SK-N-SH treated with all-trans-retinoic acid at 6 μM for 48 hours (cell line): ENCODE measurements at regions not wholly inside any gene's neighbourhood (a gene's known extent, or its start where the extent isn't known, plus 50 kb on each side); places are given as distances from the start of the nearest gene placed in this dataset.

Experiments used
- ATAC-seq: fragments of 200-7000 bp; cut with Tn5 transposase; 3 replicates; pipeline ENCODE4 v1.9.1; 2020; ENCODE audit warnings: mild to moderate bottlenecking, moderate library complexity
- ARNTL ChIP-seq: fragments of 450-650 bp; formaldehyde crosslinking; IDR thresholded peaks from 2 replicates; pipeline ENCODE4 v1.5.0; 2020; ENCODE audit warnings: low read depth, mild to moderate bottlenecking, moderate library complexity, borderline replicate concordance
- BACH2 ChIP-seq: fragments of 250-450 bp; sonication (Bioruptor Pico); IDR thresholded peaks from 2 replicates; pipeline ENCODE4 v1.9.0; 2021; ENCODE audit warnings: mild to moderate bottlenecking, borderline replicate concordance
- CREB5 ChIP-seq: fragments of 250-450 bp; sonication (Bioruptor Pico); IDR thresholded peaks from 2 replicates; pipeline ENCODE4 v1.5.1; 2020; ENCODE audit warnings: low read depth, mild to moderate bottlenecking, moderate library complexity
- CSDC2 ChIP-seq: fragments of 250-450 bp; sonication (Bioruptor Pico); IDR thresholded peaks from 2 replicates; pipeline ENCODE4 v1.5.0; 2020; ENCODE audit warnings: mild to moderate bottlenecking, moderate library complexity
- ESRRG ChIP-seq: fragments of 250-450 bp; sonication (Bioruptor Pico); IDR thresholded peaks from 2 replicates; pipeline ENCODE4 v1.6.1; 2021; ENCODE audit warnings: mild to moderate bottlenecking
- GLIS3 ChIP-seq: fragments of 250-450 bp; sonication (Bioruptor Pico); IDR thresholded peaks from 2 replicates; pipeline ENCODE4 v1.5.0; 2020; ENCODE audit warnings: mild to moderate bottlenecking, moderate library complexity
- ISL1 ChIP-seq: fragments of 250-450 bp; sonication (Bioruptor Pico); IDR thresholded peaks from 2 replicates; pipeline ENCODE4 v2.1.2; 2022; ENCODE audit warnings: mild to moderate bottlenecking, moderate library complexity
- OSR1 ChIP-seq: fragments of 250-450 bp; sonication (Bioruptor Pico); IDR thresholded peaks from 2 replicates; pipeline ENCODE4 v1.8.0; 2022; ENCODE audit warnings: moderate library complexity, mild to moderate bottlenecking, inconsistent platforms
- PATZ1 ChIP-seq: fragments of 250-450 bp; sonication (Bioruptor Pico); IDR thresholded peaks from 2 replicates; pipeline ENCODE4 v1.8.0; 2020; ENCODE audit warnings: mild to moderate bottlenecking, moderate library complexity, borderline replicate concordance
- POU6F1 ChIP-seq: fragments of 250-450 bp; sonication (Bioruptor Pico); IDR thresholded peaks from 2 replicates; pipeline ENCODE4 v1.8.0; 2021; ENCODE audit warnings: low read depth, mild to moderate bottlenecking, moderate library complexity, borderline replicate concordance
- PPARA ChIP-seq: fragments of 250-450 bp; sonication (Bioruptor Pico); IDR thresholded peaks from 2 replicates; pipeline ENCODE4 v1.5.0; 2020; ENCODE audit warnings: mild to moderate bottlenecking, borderline replicate concordance
- RARB ChIP-seq: fragments of 250-450 bp; sonication (Bioruptor Pico); IDR thresholded peaks from 2 replicates; pipeline ENCODE4 v1.8.0; 2021; ENCODE audit warnings: mild to moderate bottlenecking, moderate library complexity
- SNAI2 ChIP-seq: fragments of 250-450 bp; sonication (Bioruptor Pico); IDR thresholded peaks from 2 replicates; pipeline ENCODE4 v1.5.0; 2020; ENCODE audit warnings: mild to moderate bottlenecking, moderate library complexity
- TCF4 ChIP-seq: fragments of 250-450 bp; sonication (Bioruptor Pico); IDR thresholded peaks from 2 replicates; pipeline ENCODE4 v1.8.0; 2021; ENCODE audit warnings: mild to moderate bottlenecking, moderate library complexity, borderline replicate concordance
- TOX ChIP-seq: fragments of 250-450 bp; sonication (Bioruptor Pico); IDR thresholded peaks from 2 replicates; pipeline ENCODE4 v1.8.0; 2021; ENCODE audit warnings: mild to moderate bottlenecking, moderate library complexity, borderline replicate concordance
- ZC3H10 ChIP-seq: fragments of 250-450 bp; sonication (Bioruptor Pico); IDR thresholded peaks from 2 replicates; pipeline ENCODE4 v1.5.1; 2021; ENCODE audit warnings: mild to moderate bottlenecking, moderate library complexity
- ZFP3 ChIP-seq: fragments of 250-450 bp; sonication (Bioruptor Pico); IDR thresholded peaks from 2 replicates; pipeline ENCODE4 v1.5.0; 2020; ENCODE audit warnings: mild to moderate bottlenecking, moderate library complexity
- ZFP30 ChIP-seq: fragments of 450-650 bp; formaldehyde crosslinking; IDR thresholded peaks from 2 replicates; pipeline ENCODE4 v1.5.0; 2022; ENCODE audit warnings: mild to moderate bottlenecking, moderate library complexity
- ZNF565 ChIP-seq: fragments of 450-650 bp; formaldehyde crosslinking; conservative IDR thresholded peaks from 2 replicates; pipeline ENCODE4 v1.5.0; 2020; ENCODE audit warnings: low read depth, mild to moderate bottlenecking, moderate library complexity
- ZNF8 ChIP-seq: fragments of 450-650 bp; formaldehyde crosslinking; IDR thresholded peaks from 2 replicates; pipeline ENCODE4 v1.5.0; 2020; ENCODE audit warnings: mild to moderate bottlenecking, moderate library complexity
- TF ChIP-seq, protein P1 (sequence below): fragments of 250-450 bp; sonication (Bioruptor Pico); IDR thresholded peaks from 2 replicates; pipeline ENCODE4 v1.5.0; 2020; ENCODE audit warnings: mild to moderate bottlenecking, moderate library complexity
- TF ChIP-seq, protein P2 (sequence below): fragments of 250-450 bp; sonication (Bioruptor Pico); IDR thresholded peaks from 2 replicates; pipeline ENCODE4 v1.5.1; 2021; ENCODE audit warnings: mild to moderate bottlenecking, moderate library complexity

DNA sequence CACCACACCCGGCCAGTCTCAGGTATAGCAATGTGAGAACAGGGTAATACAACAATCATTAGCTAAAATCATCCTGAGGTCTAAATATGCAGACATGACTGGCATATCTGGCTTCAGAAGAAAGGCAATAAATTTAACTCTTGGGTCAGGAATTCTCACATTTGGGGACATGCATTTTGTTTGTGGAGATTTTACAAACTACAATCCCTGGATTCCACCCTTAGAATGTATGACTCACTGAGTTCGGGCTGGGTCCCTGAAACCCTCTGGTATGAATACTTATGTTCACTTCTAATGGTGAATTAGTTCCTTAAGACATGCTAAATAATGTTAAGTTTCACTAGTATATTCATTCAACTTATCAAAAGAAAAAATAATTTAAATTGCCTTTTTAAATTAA lies 98.9 kb upstream of the HMGA2 start:
- ATAC-seq = peak; percentile 39
- TF ChIP-seq CSDC2 = no peak
- no peak for TF ChIP-seq ZC3H10 (CRISPR knock-in tag)
- no peak for TF ChIP-seq ZFP3 (CRISPR knock-in tag)
- no peak for TF ChIP-seq ARNTL
- no peak for TF ChIP-seq TOX
- TF ChIP-seq RARB (CRISPR knock-in tag) = no peak
- no peak for TF ChIP-seq TCF4

GRCh38 chr12:65728455-65728847 lies 95.8 kb upstream of the HMGA2 start:
- ATAC-seq = no peak

GRCh38 chr12:65728848-65729793 lies 95.2 kb upstream of the HMGA2 start:
- peak; percentile 82 for ATAC-seq
- TF ChIP-seq GLIS3 (CRISPR knock-in tag) = no peak
- TF ChIP-seq ESRRG = no peak
- no peak for TF ChIP-seq SNAI2 (CRISPR knock-in tag)
- TF ChIP-seq CREB5 = no peak
- no peak for TF ChIP-seq BACH2
- no peak for TF ChIP-seq POU6F1
- no peak for TF ChIP-seq ISL1 (CRISPR knock-in tag)
- no peak for TF ChIP-seq OSR1 (CRISPR knock-in tag)
- TF ChIP-seq TCF4 = no peak
- TF ChIP-seq ZNF565 = no peak
- TF ChIP-seq ZC3H10 (CRISPR knock-in tag) = no peak
- TF ChIP-seq ZFP30 (CRISPR knock-in tag) = no peak
- TF ChIP-seq, protein P1, sequence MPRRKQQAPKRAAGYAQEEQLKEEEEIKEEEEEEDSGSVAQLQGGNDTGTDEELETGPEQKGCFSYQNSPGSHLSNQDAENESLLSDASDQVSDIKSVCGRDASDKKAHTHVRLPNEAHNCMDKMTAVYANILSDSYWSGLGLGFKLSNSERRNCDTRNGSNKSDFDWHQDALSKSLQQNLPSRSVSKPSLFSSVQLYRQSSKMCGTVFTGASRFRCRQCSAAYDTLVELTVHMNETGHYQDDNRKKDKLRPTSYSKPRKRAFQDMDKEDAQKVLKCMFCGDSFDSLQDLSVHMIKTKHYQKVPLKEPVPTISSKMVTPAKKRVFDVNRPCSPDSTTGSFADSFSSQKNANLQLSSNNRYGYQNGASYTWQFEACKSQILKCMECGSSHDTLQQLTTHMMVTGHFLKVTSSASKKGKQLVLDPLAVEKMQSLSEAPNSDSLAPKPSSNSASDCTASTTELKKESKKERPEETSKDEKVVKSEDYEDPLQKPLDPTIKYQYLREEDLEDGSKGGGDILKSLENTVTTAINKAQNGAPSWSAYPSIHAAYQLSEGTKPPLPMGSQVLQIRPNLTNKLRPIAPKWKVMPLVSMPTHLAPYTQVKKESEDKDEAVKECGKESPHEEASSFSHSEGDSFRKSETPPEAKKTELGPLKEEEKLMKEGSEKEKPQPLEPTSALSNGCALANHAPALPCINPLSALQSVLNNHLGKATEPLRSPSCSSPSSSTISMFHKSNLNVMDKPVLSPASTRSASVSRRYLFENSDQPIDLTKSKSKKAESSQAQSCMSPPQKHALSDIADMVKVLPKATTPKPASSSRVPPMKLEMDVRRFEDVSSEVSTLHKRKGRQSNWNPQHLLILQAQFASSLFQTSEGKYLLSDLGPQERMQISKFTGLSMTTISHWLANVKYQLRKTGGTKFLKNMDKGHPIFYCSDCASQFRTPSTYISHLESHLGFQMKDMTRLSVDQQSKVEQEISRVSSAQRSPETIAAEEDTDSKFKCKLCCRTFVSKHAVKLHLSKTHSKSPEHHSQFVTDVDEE (CRISPR knock-in tag) = no peak
- TF ChIP-seq ZFP3 (CRISPR knock-in tag) = no peak
- no peak for TF ChIP-seq PATZ1

More at GRCh38 chr12:65728455-65728847, 95.8 kb upstream of the HMGA2 start:
- TF ChIP-seq ZC3H10 (CRISPR knock-in tag) (no peak), RARB (CRISPR knock-in tag) (no peak), ISL1 (CRISPR knock-in tag) (no peak), PPARA (CRISPR knock-in tag) (no peak), CREB5 (no peak), GLIS3 (CRISPR knock-in tag) (no peak), ARNTL (no peak)

DNA sequence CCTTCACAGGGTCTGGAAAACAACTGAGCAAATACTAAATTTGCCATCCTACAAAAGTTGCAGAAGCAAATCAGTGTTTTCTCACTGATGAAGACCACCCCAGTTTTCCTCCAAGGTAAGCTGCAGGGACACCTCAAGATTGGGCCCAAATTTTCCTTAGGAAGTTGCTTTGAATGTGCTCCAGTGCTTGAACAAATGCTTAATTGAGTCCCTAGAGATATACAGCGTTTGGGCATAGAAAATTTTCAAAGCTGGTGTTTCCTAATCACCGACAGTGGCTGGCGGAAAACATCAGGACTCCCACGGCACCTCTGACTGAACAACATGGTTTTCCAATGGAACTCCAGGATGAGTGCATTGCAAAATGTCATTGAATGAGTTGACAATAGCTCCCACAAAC lies 92.5 kb upstream of the HMGA2 start:
- no peak for ATAC-seq
- TF ChIP-seq PATZ1 (no peak), CSDC2 (no peak), ARNTL (no peak), TOX (no peak), BACH2 (no peak), OSR1 (CRISPR knock-in tag) (no peak), PPARA (CRISPR knock-in tag) (no peak), TCF4 (no peak), ZNF8 (no peak)
- TF ChIP-seq, protein P2, sequence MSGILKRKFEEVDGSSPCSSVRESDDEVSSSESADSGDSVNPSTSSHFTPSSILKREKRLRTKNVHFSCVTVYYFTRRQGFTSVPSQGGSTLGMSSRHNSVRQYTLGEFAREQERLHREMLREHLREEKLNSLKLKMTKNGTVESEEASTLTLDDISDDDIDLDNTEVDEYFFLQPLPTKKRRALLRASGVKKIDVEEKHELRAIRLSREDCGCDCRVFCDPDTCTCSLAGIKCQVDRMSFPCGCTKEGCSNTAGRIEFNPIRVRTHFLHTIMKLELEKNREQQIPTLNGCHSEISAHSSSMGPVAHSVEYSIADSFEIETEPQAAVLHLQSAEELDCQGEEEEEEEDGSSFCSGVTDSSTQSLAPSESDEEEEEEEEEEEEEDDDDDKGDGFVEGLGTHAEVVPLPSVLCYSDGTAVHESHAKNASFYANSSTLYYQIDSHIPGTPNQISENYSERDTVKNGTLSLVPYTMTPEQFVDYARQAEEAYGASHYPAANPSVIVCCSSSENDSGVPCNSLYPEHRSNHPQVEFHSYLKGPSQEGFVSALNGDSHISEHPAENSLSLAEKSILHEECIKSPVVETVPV (CRISPR knock-in tag) = no peak
